Body of pancreas (tissue), 4 donors: ENCODE measurements at regions not wholly inside any gene's neighbourhood (a gene's known extent, or its start where the extent isn't known, plus 50 kb on each side); places are given as distances from the start of the nearest gene placed in this dataset.

Experiments
- CTCF ChIP-seq, 7 experiments: fragments of 450-650 bp in 4 of 7; fragments of 200-600 bp in 3 of 7; sonication (generic) in 3 of 7; IDR thresholded peaks; one replicate each; pipeline ENCODE4 v1.5.1; 2016 to 2019; ENCODE audit warnings: antibody characterized with exemption in 7 of 7
- POLR2A ChIP-seq, 3 donors: fragments of 450-650 bp; IDR thresholded peaks; one replicate each; pipeline ENCODE4 v1.6.1; 2016; ENCODE audit warnings: antibody characterized with exemption in 3 of 3, mild to moderate bottlenecking in 2 of 3

GRCh38 chr2:176766005-176766404 is 446.6 kb upstream of the HNRNPA3 start:
- TF ChIP-seq CTCF (IDR thresholded peaks at IDR 0.05) (no peak), POLR2A (IDR thresholded peaks at IDR 0.05) (no peak)
